PFSK-1 (cell line): ENCODE measurements at regions not wholly inside any gene's neighbourhood (a gene's known extent, or its start where the extent isn't known, plus 50 kb on each side); places are given as distances from the start of the nearest gene placed in this dataset.

Experiments used
- FOXP2 ChIP-seq: optimal IDR thresholded peaks from 2 replicates; pipeline ENCODE3; 2011; ENCODE audit warnings: borderline replicate concordance, control low read depth, inconsistent platforms; ENCODE audit not compliant: insufficient read depth; ENCODE audit errors: extremely low read length, extremely low read depth
- POLR2AphosphoS5 ChIP-seq: IDR thresholded peaks from 2 replicates; pipeline ENCODE4 v1.6.1; 2012; ENCODE audit warnings: low read depth, mild to moderate bottlenecking, control low read depth, low read length, moderate library complexity
- SIN3A ChIP-seq: IDR thresholded peaks from 2 replicates; pipeline ENCODE4 v1.6.1; 2012; ENCODE audit warnings: mild to moderate bottlenecking, low read length, moderate library complexity, borderline replicate concordance; ENCODE audit not compliant: insufficient read depth
- TAF1 ChIP-seq: IDR thresholded peaks from 2 replicates; pipeline ENCODE4 v1.6.1; 2012; ENCODE audit warnings: low read length, control low read depth, borderline replicate concordance; ENCODE audit not compliant: insufficient read depth
- TF ChIP-seq, protein P1 (sequence below), 2 experiments: IDR thresholded peaks; 2 replicates each; pipeline versions ENCODE4 v1.6.1 to v1.8.0; 2011 to 2012; ENCODE audit warnings: low read depth in 2 of 2, low read length in 2 of 2, control low read depth in 1 of 2, inconsistent platforms in 1 of 2, mild to moderate bottlenecking in 1 of 2, moderate library complexity in 1 of 2; ENCODE audit not compliant: insufficient read depth in 1 of 2

DNA sequence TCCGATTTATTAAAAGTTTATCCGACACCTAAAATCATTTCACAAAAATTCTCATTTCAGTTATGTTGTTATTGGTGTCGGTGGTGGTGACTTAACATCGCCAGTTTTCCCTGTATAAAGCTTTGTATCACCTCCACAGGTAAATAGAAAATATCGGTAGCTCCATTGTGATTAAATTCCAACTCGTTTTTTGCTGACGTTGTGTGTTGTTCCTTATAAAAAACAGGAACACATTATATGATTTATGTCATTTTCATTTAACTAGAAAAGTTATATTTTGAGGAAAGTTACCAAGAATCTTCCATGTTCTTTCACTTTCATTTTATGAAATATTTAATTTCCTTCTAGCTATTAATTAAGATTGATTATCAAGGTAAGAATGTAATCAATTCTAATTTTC lies 635.9 kb downstream of the CDH18 start:
- TF ChIP-seq POLR2AphosphoS5 = no peak
- no peak for TF ChIP-seq FOXP2
- TF ChIP-seq TAF1 = no peak
- TF ChIP-seq, protein P1, sequence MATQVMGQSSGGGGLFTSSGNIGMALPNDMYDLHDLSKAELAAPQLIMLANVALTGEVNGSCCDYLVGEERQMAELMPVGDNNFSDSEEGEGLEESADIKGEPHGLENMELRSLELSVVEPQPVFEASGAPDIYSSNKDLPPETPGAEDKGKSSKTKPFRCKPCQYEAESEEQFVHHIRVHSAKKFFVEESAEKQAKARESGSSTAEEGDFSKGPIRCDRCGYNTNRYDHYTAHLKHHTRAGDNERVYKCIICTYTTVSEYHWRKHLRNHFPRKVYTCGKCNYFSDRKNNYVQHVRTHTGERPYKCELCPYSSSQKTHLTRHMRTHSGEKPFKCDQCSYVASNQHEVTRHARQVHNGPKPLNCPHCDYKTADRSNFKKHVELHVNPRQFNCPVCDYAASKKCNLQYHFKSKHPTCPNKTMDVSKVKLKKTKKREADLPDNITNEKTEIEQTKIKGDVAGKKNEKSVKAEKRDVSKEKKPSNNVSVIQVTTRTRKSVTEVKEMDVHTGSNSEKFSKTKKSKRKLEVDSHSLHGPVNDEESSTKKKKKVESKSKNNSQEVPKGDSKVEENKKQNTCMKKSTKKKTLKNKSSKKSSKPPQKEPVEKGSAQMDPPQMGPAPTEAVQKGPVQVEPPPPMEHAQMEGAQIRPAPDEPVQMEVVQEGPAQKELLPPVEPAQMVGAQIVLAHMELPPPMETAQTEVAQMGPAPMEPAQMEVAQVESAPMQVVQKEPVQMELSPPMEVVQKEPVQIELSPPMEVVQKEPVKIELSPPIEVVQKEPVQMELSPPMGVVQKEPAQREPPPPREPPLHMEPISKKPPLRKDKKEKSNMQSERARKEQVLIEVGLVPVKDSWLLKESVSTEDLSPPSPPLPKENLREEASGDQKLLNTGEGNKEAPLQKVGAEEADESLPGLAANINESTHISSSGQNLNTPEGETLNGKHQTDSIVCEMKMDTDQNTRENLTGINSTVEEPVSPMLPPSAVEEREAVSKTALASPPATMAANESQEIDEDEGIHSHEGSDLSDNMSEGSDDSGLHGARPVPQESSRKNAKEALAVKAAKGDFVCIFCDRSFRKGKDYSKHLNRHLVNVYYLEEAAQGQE (IDR thresholded peaks at IDR 0.05; ENCODE audit: insufficient read depth in 1 of 2, low read depth in 2 of 2, low read length in 2 of 2) = no peak
- TF ChIP-seq SIN3A = no peak

DNA sequence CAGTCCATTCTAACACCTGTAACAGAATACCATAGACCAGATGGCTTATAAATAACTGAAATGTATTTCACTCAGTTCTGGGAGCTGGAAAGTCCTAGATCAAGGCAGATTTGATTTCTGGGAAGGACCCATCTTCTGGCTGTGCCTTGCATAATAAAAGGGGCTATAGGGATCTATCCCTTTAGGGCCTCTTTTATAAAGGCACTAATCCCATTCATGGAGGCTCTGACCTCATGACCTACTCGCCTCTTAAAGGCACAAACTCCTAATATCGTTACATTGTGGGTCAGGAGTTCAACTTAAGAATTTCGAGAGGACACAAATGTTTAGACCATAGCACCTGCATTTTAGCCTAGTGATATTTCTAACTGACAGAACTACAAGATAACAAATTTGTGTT lies 619.0 kb downstream of the CDH18 start:
- TF ChIP-seq POLR2AphosphoS5 = no peak
- no peak for TF ChIP-seq TAF1
- TF ChIP-seq SIN3A = no peak
- TF ChIP-seq FOXP2 = no peak
- TF ChIP-seq, protein P1 (IDR thresholded peaks at IDR 0.05; ENCODE audit: insufficient read depth in 1 of 2, low read depth in 2 of 2, low read length in 2 of 2) = no peak

DNA sequence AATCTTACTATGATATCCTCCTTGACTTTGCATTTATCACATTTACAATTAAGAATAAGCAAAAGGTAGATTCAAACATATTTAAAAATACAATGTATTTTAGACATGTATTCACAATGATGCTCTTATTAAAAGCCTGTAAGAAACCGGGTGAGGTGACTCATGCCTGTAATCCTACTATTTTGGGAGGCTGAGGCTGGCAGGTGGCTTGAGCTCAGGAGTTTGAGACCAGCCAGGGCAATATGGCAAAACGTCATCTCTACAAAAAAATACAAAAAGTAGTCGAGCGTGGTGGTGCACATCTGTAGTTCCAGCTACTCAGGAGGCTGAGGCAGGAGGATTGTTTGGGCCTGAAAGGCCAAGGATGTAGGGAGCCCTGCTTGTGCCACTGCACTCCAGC lies 618.4 kb downstream of the CDH18 start:
- no peak for TF ChIP-seq TAF1
- no peak for TF ChIP-seq POLR2AphosphoS5
- TF ChIP-seq FOXP2 = no peak
- TF ChIP-seq, protein P1 (IDR thresholded peaks at IDR 0.05; ENCODE audit: insufficient read depth in 1 of 2, low read depth in 2 of 2, low read length in 2 of 2) = no peak
- no peak for TF ChIP-seq SIN3A

DNA sequence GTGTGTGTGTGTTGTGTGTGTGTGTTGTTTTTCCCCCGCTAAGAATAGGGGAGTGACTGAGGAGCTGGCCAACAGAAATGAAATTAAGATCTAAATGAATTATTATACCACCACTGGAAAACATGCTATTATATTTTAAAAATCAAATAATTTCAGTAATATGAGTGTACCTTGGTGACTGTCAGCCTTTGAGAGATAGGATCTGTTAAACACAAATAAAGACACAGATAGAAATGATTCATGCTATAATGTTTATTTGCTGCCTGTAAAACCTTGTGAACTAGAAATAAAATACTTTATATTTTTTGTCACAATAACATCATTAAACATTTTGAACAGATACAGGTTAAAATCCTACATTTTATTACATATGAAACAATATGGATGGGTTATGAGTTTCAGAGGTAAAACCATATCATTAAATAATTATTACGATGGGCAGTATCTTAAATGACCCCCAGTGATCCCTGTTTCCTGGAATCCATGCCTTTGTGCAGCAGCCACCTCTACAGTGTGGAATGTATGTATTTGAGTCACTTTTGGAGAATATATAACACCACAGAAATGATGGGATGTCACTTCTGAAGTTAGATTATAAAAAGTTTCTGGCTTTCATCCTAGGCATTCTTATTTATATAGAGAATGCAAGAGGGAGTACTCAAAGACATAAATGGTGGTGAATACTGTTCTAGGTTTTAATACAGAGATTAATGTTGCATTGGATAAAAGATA lies 617.2 kb downstream of the CDH18 start:
- TF ChIP-seq SIN3A (no peak), TAF1 (no peak), POLR2AphosphoS5 (no peak), FOXP2 (no peak)
- TF ChIP-seq, protein P1 (IDR thresholded peaks at IDR 0.05; ENCODE audit: insufficient read depth in 1 of 2, low read depth in 2 of 2, low read length in 2 of 2) = no peak
